ENCODE measurements at regions not wholly inside any gene's neighbourhood (a gene's known extent, or its start where the extent isn't known, plus 50 kb on each side); places are given as distances from the start of the nearest gene placed in this dataset.
A peak's percentile ranks its signal among the peaks of the same experiment; 100 is the strongest.

DNA sequence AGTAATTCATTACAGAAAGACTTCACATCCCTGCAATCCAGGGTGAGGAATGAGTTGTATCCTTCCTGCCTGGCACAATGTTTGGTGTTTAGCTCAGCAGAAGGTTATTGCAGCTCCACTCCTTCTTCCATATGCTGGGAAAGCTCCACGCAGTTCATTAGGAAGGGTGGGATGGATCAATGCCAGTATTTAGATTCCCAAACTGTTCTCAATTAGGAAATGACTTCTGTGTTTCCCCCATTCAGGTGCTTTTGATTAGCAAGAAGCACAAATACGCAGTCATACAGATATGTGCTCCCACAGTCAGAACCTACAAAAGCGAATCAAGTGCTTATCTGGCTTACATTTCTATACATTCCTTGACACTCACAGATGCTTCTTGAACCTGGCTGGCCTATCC, 340.6 kb downstream of the NYAP2 start:
- TF ChIP-seq JUND (IDR thresholded peaks at IDR 0.05; ENCODE audit: low read depth) = no peak
- in situ Hi-C loops (cut with HindIII; ENCODE audit: low pct_unique_long_range_greater_than_20kb, low sequenced_read_pairs) = no loop called here
- no peak for DNase-seq (ENCODE audit: low read depth in 1 of 2, low spot score in 1 of 2)

DNA sequence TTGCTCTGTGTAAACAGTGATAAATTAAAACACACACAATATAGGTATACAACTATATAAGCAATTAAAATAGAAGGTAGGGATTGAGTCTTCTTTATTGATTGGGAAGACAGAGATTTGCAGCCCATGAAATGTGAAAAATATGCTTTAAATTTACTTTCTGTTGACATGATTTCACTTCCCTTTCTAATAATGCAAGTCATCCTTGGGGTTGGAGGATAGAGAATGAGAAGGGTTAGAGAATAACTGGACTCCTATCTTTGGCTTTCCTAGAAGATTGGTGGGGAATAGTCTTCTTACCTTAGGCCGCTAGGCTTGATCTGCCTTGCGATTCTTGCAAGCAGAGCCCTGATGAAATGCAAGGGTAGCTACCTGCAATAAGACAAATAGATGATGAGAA, 339.8 kb downstream of the NYAP2 start:
- in situ Hi-C loops (cut with HindIII; ENCODE audit: low pct_unique_long_range_greater_than_20kb, low sequenced_read_pairs) = no loop called here
- no peak for TF ChIP-seq JUND (IDR thresholded peaks at IDR 0.05; ENCODE audit: low read depth)
- no peak for DNase-seq (ENCODE audit: low read depth in 1 of 2, low spot score in 1 of 2)

DNA sequence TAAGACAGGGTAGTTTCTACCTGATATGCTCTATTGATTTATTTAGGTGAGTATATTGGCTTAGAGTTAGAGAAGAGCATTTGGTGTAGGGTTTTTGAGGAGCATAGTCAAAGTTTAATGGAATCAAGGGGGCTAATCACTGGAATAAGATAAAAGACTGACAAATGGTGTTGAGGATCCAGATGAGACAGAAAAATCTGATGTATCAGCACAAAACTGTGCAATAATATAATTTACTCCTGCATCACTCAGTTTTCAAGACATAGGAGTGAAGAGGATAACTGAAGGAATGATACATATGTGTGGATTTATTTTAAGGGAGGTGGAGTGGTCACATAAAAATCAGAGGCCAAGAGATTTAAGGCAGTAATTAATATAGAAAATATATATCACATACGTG, 339.2 kb downstream of the NYAP2 start:
- in situ Hi-C loops (cut with HindIII; ENCODE audit: low pct_unique_long_range_greater_than_20kb, low sequenced_read_pairs) = no loop called here
- no peak for DNase-seq (ENCODE audit: low read depth in 1 of 2, low spot score in 1 of 2)
- TF ChIP-seq JUND (IDR thresholded peaks at IDR 0.05; ENCODE audit: low read depth) = no peak

DNA sequence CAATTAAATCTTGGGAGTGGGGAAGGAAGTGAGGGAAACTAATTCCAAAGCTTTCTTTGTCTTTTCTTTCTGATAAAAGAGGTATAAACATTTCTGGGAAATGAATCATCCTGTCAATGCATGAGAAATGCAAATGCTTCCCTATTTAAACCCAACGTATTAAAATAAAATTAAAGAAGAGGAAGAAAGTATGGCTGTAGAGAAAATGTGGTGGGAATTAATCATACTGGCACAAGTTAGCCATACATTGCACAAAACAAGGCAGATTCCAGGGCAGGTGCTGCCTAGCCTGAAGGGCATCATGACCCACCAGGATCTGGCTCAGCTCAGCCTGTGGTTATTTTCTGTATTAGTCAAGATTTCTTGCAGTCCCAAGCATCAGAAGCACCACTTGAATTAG, 338.0 kb downstream of the NYAP2 start:
- in situ Hi-C loops (cut with HindIII; ENCODE audit: low pct_unique_long_range_greater_than_20kb, low sequenced_read_pairs) = no loop called here
- DNase-seq (ENCODE audit: low read depth in 1 of 2, low spot score in 1 of 2) = no peak
- TF ChIP-seq JUND (IDR thresholded peaks at IDR 0.05; ENCODE audit: low read depth) = no peak

DNA sequence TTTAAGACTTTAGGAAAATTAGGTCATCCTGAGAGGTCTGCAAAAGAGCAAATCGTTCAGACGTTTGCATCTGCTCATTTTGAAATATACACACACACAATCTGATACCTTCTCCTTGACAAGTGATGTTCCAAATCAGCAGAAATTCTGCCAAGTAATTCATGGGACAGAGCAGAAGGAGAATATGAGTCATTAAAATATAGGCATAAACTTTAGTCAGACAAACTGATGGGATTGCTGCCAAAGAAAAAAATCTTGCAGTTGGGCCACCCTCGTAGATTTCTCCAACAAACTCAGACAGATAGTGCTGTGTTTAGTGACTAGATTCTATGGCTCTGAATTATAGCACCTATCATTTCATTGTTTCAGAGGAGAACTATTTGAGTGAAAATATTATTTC, 336.3 kb downstream of the NYAP2 start:
- no peak for TF ChIP-seq JUND (IDR thresholded peaks at IDR 0.05; ENCODE audit: low read depth)
- peak in 1 of 2 experiments; percentile 1 for DNase-seq (ENCODE audit: low read depth in 1 of 2, low spot score in 1 of 2)
- in situ Hi-C loops (cut with HindIII; ENCODE audit: low pct_unique_long_range_greater_than_20kb, low sequenced_read_pairs) = no loop called here

DNA sequence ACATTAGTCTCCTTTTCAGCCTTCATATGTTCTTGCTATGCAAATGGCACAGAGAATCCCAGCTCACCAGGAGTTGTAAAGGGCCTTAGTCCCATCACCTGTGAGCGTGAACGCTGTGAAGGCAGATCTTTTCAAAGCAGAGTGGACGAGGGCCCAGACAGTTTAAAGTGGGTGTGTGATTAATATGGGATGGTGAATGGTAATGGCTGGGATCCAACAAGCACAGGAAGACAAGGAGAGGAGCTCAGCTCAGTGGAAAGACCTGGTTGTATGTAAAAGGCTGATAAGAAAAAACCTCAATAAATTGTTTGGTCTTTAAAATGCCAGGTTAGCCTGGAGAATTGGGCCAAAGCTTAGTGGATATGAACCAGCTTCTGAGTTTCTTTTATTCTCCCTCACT, 326.2 kb downstream of the NYAP2 start:
- TF ChIP-seq JUND (IDR thresholded peaks at IDR 0.05; ENCODE audit: low read depth) = no peak
- in situ Hi-C loops (cut with HindIII; ENCODE audit: low pct_unique_long_range_greater_than_20kb, low sequenced_read_pairs) = no loop called here
- no peak for DNase-seq (ENCODE audit: low read depth in 1 of 2, low spot score in 1 of 2)

All from T47D (cell line).